HG03520 (cell line): ENCODE measurements at regions not wholly inside any gene's neighbourhood (a gene's known extent, or its start where the extent isn't known, plus 50 kb on each side); places are given as distances from the start of the nearest gene placed in this dataset.
"Not testable (repeated sequence)": the region's sequence is repeated elsewhere in the genome, so short reads cannot be mapped to it uniquely, and the experiment has no call there.

Experiments
- ATAC-seq: cut with Tn5 transposase; IDR thresholded peaks from one replicate; pipeline ENCODE4 v1.9.1; 2021; ENCODE audit warnings: mild to moderate bottlenecking, moderate library complexity; ENCODE audit not compliant: unreplicated experiment

DNA sequence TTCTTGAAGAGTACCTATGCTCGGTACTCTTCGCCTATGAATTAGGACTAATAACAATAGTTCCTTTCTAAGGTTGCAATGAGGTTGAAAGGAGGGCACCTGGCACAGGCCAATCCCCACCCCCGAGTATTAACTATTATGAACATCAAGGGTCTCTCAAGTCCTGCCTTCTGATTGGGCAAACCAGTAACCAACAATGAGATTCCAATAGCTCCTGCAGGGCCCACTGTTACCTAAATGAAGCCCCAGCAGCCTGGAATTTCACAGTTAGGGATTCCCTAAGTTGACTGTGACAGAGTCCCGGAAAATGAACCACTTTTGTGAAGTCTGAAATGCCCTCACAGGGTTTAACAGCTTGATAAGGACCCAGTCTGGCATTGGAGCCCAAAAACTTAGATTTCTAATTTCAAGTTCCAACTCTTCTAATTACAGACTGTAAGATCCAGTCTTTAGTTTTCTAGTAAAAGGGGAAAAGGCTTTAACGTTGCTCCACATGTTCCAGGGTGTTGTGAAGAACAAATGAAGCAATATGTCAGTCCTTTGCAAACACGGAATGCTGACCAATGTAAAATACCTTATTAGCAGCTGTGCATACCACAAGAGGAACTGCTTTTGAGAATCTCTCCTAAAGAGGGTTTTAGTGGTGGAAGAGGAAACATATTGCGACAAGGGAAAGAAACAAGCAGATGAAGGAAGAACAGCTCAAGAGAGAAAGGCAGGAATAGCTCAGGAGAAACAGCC is 277.7 kb upstream of the MAP2 start:
- peak; percentile 12 for ATAC-seq

DNA sequence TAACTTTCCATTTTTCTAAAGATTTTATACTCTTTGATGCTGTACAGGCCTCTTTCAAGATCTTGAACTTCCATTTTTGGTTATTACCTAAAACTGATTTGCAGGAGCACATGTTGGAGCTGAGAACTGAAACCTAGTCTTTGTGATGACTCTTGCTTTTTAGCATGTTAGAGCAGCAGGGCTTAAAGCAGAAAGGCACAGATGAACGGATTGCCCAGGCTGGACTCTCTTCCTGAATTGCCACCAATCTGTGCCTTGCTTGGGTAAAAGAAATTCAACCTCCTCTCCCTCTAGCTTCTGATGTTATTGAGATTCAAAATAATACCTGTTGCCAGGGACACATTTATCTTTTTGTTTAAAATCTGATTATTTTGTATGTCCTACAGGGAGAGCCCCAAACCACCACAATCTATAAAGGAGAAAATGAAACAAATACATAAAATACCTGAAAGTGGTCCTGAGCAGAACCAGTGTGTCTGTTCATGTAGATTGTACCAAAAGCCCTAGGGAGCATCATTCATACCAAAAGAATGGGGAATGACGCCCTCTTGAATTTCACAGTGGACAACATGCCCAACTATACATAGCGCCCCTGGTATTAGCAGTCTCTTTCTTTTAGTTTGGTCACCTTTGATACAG is 277.0 kb upstream of the MAP2 start:
- ATAC-seq, result peak; percentile 36

DNA sequence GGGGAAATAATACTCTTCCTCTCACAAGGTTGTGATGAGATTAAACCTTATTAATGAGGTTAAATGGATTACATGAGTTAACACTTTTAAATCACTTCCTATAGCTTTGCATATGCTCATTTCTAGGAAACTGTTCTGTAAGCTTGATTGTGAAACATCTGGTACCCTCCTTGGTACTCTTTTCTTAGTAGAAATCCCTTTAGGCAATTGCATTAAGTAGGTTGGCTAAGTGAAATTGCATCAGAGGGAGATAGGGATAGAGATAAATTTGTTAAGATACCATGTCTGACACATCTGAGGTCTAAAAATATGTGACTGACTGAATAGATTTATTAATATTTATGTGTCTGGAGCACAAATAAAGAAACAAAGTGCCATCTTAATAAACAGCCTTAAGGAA is 275.9 kb upstream of the MAP2 start:
- ATAC-seq, result no peak

- ATAC-seq, result no peak
Measured at GRCh38 chr2:209160800-209161588, 262.9 kb upstream of the MAP2 start.

- ATAC-seq, result no peak
Measured at GRCh38 chr2:209162129-209162528, 261.7 kb upstream of the MAP2 start.

- no peak for ATAC-seq
Measured at GRCh38 chr2:209181984-209182383, 241.9 kb upstream of the MAP2 start.

- ATAC-seq, result not testable (repeated sequence)
Measured at GRCh38 chr2:209186886-209187285, 237.0 kb upstream of the MAP2 start.

- ATAC-seq, result no peak
Measured at GRCh38 chr2:209189893-209190292, 234.0 kb upstream of the MAP2 start.

- ATAC-seq, result no peak
Measured at GRCh38 chr2:209191139-209191538, 232.7 kb upstream of the MAP2 start.

- no peak for ATAC-seq
Measured at GRCh38 chr2:209194717-209195116, 229.1 kb upstream of the MAP2 start.

- peak; percentile 85 for ATAC-seq
Measured at GRCh38 chr2:209208211-209208610, 215.6 kb upstream of the MAP2 start.

GRCh38 chr2:209209943-209210342 is 213.9 kb upstream of the MAP2 start:
- no peak for ATAC-seq

GRCh38 chr2:209230560-209230959 is 193.3 kb upstream of the MAP2 start:
- ATAC-seq, result no peak

DNA sequence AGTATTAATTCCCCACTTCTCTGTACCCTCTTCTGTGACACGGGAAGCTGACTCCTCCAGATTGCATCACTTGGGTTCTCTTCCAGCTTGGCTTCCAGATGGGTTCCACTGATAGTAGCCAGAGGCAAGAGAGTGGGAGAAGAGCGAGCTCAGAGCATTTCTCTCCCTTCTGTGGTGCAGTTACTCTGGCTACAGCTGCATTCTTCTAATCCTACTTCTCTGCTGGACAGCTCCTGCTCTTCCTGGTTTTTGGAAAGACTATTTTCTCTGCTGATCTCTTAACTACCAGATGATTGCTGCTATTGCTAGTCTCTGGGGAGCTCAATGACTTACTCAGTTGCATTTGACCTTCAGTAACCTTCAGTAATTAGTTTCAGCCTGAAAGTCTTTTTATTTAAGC is 187.5 kb upstream of the MAP2 start:
- no peak for ATAC-seq

- no peak for ATAC-seq
Measured at GRCh38 chr2:209238765-209239584, 184.9 kb upstream of the MAP2 start.

- no peak for ATAC-seq
Measured at GRCh38 chr2:209239585-209239938, 184.3 kb upstream of the MAP2 start.

DNA sequence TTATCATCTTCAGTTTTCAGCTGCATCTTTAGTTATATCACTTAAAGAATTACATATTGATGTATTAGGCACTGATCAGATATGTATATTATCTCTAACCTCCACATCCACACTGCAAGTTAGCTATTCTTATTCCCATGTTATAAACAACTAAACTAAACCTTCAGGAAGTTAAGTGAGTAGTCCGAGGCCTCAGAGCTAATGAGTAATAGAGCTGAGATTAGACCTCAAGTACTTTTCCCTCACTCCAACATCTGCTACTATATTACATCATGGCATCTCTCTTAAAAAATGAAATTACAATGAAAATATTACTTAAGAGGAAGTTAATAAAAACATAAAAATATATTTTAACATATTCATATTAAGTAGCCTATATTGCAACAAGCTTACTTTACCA is 183.6 kb upstream of the MAP2 start:
- no peak for ATAC-seq

- no peak for ATAC-seq
Measured at GRCh38 chr2:209253544-209253943, 170.3 kb upstream of the MAP2 start.

- ATAC-seq, result no peak
Measured at GRCh38 chr2:209259767-209260166, 164.1 kb upstream of the MAP2 start.

- ATAC-seq, result no peak
Measured at GRCh38 chr2:209260281-209260680, 163.6 kb upstream of the MAP2 start.
